ENCODE measurements at regions not wholly inside any gene's neighbourhood (a gene's known extent, or its start where the extent isn't known, plus 50 kb on each side); places are given as distances from the start of the nearest gene placed in this dataset.

GRCh38 chr3:76631251-76631650, 408.6 kb upstream of the ROBO2 start:
- TF ChIP-seq, protein P1, sequence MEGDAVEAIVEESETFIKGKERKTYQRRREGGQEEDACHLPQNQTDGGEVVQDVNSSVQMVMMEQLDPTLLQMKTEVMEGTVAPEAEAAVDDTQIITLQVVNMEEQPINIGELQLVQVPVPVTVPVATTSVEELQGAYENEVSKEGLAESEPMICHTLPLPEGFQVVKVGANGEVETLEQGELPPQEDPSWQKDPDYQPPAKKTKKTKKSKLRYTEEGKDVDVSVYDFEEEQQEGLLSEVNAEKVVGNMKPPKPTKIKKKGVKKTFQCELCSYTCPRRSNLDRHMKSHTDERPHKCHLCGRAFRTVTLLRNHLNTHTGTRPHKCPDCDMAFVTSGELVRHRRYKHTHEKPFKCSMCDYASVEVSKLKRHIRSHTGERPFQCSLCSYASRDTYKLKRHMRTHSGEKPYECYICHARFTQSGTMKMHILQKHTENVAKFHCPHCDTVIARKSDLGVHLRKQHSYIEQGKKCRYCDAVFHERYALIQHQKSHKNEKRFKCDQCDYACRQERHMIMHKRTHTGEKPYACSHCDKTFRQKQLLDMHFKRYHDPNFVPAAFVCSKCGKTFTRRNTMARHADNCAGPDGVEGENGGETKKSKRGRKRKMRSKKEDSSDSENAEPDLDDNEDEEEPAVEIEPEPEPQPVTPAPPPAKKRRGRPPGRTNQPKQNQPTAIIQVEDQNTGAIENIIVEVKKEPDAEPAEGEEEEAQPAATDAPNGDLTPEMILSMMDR (conservative IDR thresholded peaks at IDR 0.05; ENCODE audit: low read depth, low read length) = no peak
- no peak for TF ChIP-seq EZH2 (IDR thresholded peaks at IDR 0.05; ENCODE audit: low read length, unreplicated experiment)
- TF ChIP-seq EZH2phosphoT487 (IDR thresholded peaks at IDR 0.05; ENCODE audit: borderline replicate concordance, low read length) = no peak
